COR-L47 (cell line): ENCODE measurements at regions not wholly inside any gene's neighbourhood (a gene's known extent, or its start where the extent isn't known, plus 50 kb on each side); places are given as distances from the start of the nearest gene placed in this dataset.

Source experiments
- DNase-seq: peaks from one replicate; lab custom pipeline; 2025; lab: John Stamatoyannopoulos, UW

GRCh38 chr13:38606699-38607535 is 80.0 kb upstream of the FREM2 start:
- no peak for DNase-seq

GRCh38 chr13:38617936-38618335 is 68.9 kb upstream of the FREM2 start:
- DNase-seq = no peak

GRCh38 chr13:38618336-38618735 is 68.5 kb upstream of the FREM2 start:
- no peak for DNase-seq

- DNase-seq = no peak
Observed at GRCh38 chr13:38618881-38619280, 68.0 kb upstream of the FREM2 start.

- DNase-seq = no peak
Observed at GRCh38 chr13:38620876-38621275, 66.0 kb upstream of the FREM2 start.

- DNase-seq = no peak
Observed at GRCh38 chr13:38624822-38625221, 62.1 kb upstream of the FREM2 start.

- no peak for DNase-seq
Observed at GRCh38 chr13:38628554-38628953, 58.3 kb upstream of the FREM2 start.

GRCh38 chr13:38630780-38631179 is 56.1 kb upstream of the FREM2 start:
- no peak for DNase-seq

GRCh38 chr13:38635030-38635429 is 51.8 kb upstream of the FREM2 start:
- no peak for DNase-seq

- no peak for DNase-seq
Observed at GRCh38 chr13:38636073-38636472, 50.8 kb upstream of the FREM2 start.

- peak; percentile 41 for DNase-seq
Observed at GRCh38 chr13:38636761-38637160, 50.1 kb upstream of the FREM2 start.
